ENCODE measurements at regions not wholly inside any gene's neighbourhood (a gene's known extent, or its start where the extent isn't known, plus 50 kb on each side); places are given as distances from the start of the nearest gene placed in this dataset.

- no peak for TF ChIP-seq SIN3A (IDR thresholded peaks at IDR 0.05; ENCODE audit: borderline replicate concordance, insufficient read depth, low read length)
- TF ChIP-seq FOXP2 (optimal IDR thresholded peaks at IDR 0.05; ENCODE audit: borderline replicate concordance, extremely low read depth, extremely low read length, insufficient read depth), result no peak
- TF ChIP-seq POLR2AphosphoS5 (IDR thresholded peaks at IDR 0.05; ENCODE audit: low read depth, low read length), result no peak
- no peak for TF ChIP-seq TAF1 (IDR thresholded peaks at IDR 0.05; ENCODE audit: borderline replicate concordance, insufficient read depth, low read length)
- no peak for TF ChIP-seq REST (IDR thresholded peaks at IDR 0.05; ENCODE audit: insufficient read depth in 1 of 2, low read depth in 2 of 2, low read length in 2 of 2)
Observed at GRCh38 chr11:112859787-112860186, 101.4 kb upstream of the NCAM1 start.

- TF ChIP-seq REST (IDR thresholded peaks at IDR 0.05; ENCODE audit: insufficient read depth in 1 of 2, low read depth in 2 of 2, low read length in 2 of 2) (no peak), FOXP2 (optimal IDR thresholded peaks at IDR 0.05; ENCODE audit: borderline replicate concordance, extremely low read depth, extremely low read length, insufficient read depth) (no peak), SIN3A (IDR thresholded peaks at IDR 0.05; ENCODE audit: borderline replicate concordance, insufficient read depth, low read length) (no peak), POLR2AphosphoS5 (IDR thresholded peaks at IDR 0.05; ENCODE audit: low read depth, low read length) (no peak), TAF1 (IDR thresholded peaks at IDR 0.05; ENCODE audit: borderline replicate concordance, insufficient read depth, low read length) (no peak)
Observed at GRCh38 chr11:112861356-112861755, 99.9 kb upstream of the NCAM1 start.

GRCh38 chr11:112863305-112863704 lies 97.9 kb upstream of the NCAM1 start:
- no peak for TF ChIP-seq FOXP2 (optimal IDR thresholded peaks at IDR 0.05; ENCODE audit: borderline replicate concordance, extremely low read depth, extremely low read length, insufficient read depth)
- no peak for TF ChIP-seq POLR2AphosphoS5 (IDR thresholded peaks at IDR 0.05; ENCODE audit: low read depth, low read length)
- no peak for TF ChIP-seq TAF1 (IDR thresholded peaks at IDR 0.05; ENCODE audit: borderline replicate concordance, insufficient read depth, low read length)
- TF ChIP-seq SIN3A (IDR thresholded peaks at IDR 0.05; ENCODE audit: borderline replicate concordance, insufficient read depth, low read length), result no peak
- TF ChIP-seq REST (IDR thresholded peaks at IDR 0.05; ENCODE audit: insufficient read depth in 1 of 2, low read depth in 2 of 2, low read length in 2 of 2), result no peak

- TF ChIP-seq FOXP2 (optimal IDR thresholded peaks at IDR 0.05; ENCODE audit: borderline replicate concordance, extremely low read depth, extremely low read length, insufficient read depth) (no peak), TAF1 (IDR thresholded peaks at IDR 0.05; ENCODE audit: borderline replicate concordance, insufficient read depth, low read length) (no peak), POLR2AphosphoS5 (IDR thresholded peaks at IDR 0.05; ENCODE audit: low read depth, low read length) (no peak), SIN3A (IDR thresholded peaks at IDR 0.05; ENCODE audit: borderline replicate concordance, insufficient read depth, low read length) (no peak), REST (IDR thresholded peaks at IDR 0.05; ENCODE audit: insufficient read depth in 1 of 2, low read depth in 2 of 2, low read length in 2 of 2) (no peak)
Observed at GRCh38 chr11:112864672-112865071, 96.5 kb upstream of the NCAM1 start.
